Activated CD8-positive, alpha-beta memory T cell treated with anti-CD3 and anti-CD28 coated beads for 4 hours (primary cell): ENCODE measurements at regions not wholly inside any gene's neighbourhood (a gene's known extent, or its start where the extent isn't known, plus 50 kb on each side); places are given as distances from the start of the nearest gene placed in this dataset.
"Not testable (repeated sequence)": the region's sequence is repeated elsewhere in the genome, so short reads cannot be mapped to it uniquely, and the experiment has no call there.

Experiments
- DNase-seq, 2 donors: peaks; one replicate each; pipeline ENCODE4 v3.0.0-alpha.2; 2020; ENCODE audit warnings: low read depth in 2 of 2

DNA sequence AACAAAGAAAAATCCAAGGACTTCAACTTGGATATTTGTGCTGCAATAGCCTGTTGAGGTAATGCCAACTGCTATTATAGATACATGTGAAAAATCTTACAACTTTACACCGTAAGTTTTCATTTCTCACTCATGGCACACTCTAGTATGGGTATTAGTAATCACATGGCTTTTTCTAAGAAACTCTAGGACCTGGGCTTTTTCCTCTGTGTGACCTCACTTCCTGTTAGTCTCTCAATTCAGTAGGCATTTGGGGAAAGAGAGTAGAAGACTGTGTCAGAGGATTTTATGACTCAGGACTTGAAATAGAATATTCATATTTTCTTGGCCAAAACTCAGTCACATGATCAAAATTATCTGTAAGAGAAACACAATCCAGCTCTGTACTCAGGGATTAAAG, 1049.9 kb downstream of the REEP3 start:
- DNase-seq = no peak

DNA sequence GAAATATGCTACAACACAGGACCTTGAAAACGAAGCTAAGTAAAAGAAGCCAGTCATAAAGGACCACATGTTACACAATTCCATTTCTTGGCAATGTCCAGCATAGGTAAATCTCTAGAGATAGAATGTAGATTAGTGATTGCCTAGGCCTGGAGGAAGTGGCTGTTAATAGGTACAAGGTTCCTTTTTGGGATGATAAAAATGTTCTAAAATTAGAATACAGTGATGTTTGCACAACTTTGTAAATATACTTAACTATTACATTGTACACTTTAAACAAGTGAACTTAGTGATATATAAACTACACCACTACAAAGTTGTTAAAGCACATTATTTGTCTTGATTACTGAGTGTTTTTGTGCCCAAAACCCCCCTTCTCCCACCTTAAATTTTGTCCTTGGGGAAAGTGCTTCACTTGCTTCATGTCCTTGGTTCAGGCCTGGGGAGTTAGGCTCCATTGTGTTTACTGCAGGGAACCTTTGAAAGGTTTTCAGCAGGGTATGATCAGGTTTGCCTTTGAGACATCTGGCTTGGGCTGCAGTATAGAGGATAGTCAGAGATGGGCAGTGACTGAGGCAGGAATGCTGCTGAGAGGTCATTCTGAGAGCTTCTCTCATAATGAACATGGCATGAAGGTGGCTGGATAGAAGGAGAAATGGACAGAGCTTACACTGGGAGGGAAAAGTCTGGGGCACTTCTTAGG, 1052.6 kb downstream of the REEP3 start:
- DNase-seq = no peak

DNA sequence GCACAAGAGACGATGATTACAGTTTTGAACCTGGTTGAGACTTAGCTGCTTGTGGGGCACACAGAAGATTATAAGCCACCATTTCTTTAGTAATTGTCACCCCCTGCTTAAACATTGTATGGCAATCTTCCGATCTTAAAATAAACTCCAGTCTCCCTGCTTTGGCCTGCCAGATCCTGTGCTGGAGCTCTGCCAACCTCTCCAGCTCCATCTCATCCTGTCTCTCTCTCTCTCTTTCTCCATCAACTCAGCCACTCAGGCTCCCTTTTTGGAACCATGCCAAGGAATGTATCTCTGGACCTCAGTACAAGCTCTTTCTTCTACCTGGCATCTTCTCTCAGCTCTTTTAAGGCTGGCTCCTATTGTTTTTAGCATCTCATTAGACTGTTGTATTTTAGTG, 1053.2 kb downstream of the REEP3 start:
- DNase-seq = no peak

DNA sequence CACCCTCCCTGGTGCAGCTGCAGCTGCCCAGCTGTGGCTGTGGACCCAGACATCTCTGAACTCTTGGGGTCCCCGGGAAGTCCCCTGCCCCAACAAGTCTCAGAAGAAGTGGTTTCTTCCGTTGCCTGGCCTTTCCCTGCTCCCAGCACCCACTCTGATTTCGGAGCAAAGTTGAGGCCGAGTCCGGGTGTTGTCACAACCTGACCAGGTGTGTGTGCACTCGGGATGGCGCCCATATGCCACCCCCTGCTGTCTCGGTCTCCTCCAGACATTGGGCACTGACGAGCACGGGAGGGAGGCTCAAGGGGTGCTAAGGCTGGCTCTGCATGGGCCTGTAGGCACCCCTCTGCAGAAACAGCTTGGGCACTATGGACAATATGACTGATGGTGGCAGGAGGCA, 1055.3 kb downstream of the REEP3 start:
- DNase-seq = no peak

DNA sequence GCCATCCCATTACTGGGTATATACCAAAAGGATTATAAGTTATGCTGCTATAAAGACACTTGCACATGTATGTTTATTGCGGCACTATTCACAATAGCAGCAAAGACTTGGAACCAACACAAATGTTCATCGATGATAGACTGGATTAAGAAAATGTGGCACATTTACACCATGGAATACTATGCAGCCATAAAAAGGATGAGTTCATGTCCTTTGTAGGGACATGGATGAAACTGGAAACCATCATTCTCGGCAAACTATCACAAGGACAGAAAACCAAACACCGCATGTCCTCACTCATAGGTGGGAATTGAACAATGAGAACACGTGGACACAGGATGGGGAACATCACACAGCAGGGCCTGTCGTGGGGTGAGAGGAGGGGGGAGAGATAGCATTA, 1057.6 kb downstream of the REEP3 start:
- DNase-seq = not testable (repeated sequence)

DNA sequence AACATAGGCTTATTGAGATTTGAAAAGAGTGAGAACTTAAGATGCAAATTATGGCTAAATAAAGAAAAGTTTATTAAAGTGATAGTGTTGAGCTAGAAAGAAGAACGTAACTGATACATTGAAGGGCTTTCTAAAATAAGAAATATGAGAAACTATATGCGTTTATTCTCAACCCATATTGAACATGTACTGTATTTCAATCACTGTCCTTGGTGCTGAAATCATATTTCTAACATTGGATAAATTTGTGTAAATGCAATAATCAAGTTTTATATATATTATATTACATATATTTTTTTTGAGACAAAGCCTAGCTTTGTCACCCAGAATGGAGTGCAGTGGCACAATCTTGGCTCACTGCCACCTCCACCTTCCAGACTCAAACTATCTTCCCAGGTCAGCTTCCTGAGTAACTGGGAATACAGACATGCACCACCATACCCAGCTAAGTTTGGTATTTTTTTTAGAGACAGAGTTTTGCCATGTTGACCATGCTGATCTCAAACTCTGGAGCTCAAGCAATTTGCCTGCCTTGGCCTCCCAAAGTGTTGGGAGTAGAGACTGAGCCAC, 1065.8 kb downstream of the REEP3 start:
- DNase-seq = no peak

DNA sequence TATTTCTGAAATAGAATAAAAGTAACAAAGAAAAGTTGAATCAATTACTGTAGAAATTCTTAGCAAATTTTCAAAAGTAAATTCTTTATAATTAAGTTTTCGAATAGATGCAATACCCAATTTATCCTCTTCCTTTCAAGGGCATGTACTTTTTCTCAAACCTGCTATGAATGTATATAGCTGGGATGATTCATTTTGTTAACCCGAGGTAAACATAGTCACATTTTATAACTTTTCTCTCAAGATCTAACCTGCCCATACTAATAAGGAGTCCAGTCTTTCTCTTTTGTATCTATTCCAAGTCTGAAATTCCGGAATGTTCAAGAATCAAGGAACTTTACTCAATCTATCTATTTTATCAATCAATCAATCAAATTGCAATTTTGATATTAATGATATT, 1072.9 kb downstream of the REEP3 start:
- DNase-seq = no peak

DNA sequence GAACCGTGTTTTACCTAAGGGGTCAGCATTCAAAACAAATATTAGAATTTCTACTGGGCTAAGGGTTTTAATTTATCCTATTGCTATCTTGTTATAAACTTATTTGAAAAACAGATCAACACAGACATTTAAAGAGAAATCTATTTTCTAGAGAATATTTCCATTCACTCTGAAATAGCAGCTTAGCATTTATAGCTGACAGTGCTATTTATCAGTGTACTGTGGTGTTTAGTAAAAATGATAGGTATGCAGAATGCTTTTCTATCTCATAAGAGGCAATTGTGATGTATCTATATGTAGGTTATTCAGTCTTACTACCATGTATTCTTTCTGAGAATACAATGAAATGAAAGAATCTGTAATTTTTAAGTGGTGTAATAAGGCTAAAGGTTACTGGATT, 1077.4 kb downstream of the REEP3 start:
- no peak for DNase-seq

DNA sequence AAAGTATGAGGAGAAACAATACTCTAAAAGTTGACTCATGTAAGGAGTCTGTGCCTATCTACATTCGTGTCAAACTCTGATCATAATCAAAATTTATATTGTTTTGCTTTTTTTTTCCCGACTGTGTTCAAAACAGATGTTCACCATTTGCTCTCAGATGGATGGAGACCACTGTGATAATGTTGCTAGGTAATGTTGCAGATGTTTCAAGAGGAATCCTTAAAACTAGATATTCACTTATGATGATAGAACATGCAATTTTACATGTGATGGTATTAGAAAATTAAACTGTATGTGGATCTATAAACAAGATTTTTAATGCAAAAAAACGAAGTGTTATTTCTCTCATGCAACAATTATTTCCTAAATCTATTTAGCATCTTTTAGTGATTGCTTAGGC, 1080.1 kb downstream of the REEP3 start:
- DNase-seq = no peak

DNA sequence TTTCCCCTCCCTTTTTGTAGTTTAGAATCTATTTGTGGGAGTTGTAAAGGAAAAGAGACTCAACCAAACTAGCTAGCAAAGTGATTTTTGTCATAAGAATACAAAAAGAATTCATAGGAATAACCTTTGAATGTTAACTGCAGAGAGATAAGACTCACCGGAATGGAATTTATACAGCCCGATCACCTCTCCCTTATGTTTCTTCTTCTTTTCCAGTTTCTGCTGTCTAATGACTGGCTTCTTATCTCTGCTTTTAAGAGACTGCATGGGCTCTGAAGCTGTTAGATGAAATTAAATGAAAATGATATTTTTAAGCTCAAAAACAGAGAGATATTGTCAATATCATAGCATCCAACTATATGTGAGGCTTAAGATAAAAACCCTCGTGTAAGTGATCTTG, 1095.9 kb downstream of the REEP3 start:
- no peak for DNase-seq

DNA sequence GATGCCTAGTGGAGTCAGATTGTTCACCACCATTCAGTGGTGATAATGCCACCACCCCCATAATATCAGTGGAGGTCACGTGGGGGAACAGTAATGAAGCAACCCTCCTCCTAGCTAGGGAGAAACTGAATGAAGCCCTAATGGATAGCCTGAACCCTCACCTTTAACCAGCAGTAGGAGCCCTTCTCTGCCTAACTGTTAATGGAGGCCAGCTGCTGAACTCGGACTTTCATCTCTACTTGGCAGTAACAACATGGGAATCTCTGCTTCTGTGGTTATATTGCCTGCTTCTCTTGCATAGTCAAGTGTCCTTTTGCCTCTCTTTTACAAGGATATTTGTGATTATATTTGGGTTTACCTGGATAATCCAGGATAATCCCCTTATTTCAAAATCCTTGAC, 1097.9 kb downstream of the REEP3 start:
- DNase-seq = no peak

DNA sequence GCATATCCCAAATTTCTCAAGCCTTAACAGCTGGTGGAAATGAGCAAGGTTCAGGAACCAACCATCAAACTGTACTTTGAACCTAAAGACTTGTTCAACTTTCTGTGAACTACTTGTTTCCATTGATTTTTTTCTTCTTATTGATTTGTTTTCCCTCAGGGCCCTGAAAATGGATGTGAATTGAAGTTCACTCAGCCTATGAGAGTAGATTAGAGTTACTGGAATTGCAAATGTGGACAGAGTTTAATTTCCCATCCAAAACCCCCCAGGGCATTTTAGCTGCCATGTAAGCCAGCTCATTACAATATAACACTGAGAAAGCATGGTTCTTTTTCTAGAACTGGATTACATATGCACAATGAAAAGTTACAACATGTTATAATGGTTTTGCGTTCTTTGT, 1105.7 kb downstream of the REEP3 start:
- DNase-seq = no peak

DNA sequence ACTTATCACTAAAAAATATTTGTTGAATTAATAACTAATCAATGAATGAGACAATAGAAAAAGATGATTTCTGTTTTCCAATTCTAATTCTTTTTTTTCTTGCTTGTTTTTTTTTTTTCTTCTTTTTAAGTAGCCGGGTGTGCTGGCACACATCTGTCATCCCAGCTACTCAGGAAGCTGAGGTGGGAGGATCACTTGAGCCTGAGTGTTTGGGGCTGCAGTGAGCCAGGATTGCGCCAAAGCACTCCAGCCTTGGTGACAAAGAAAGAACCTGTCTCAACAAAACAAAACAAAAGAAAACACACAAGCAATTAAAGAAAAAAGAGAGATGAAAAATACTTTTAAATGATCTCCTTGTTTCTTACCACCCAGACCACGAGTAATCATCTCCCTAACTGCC, 1109.3 kb downstream of the REEP3 start:
- DNase-seq = no peak

DNA sequence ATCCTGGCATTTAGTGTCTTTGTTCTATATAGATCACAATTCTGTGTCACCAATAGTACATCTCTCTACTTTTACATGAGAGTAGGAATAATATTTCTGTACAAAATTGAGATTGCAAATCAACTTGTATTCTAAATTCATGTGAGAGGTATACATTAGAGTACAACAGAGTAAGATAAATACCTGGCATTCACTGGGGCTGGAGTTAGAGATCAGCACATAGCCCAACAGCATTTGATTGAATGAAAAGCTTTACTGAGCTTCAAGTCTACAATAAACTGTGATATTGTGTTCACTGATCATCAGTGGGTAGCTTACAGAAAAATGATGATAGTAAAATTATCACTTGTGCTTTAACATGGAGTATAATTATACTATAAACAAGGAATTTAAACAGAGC, 1114.7 kb downstream of the REEP3 start:
- no peak for DNase-seq

DNA sequence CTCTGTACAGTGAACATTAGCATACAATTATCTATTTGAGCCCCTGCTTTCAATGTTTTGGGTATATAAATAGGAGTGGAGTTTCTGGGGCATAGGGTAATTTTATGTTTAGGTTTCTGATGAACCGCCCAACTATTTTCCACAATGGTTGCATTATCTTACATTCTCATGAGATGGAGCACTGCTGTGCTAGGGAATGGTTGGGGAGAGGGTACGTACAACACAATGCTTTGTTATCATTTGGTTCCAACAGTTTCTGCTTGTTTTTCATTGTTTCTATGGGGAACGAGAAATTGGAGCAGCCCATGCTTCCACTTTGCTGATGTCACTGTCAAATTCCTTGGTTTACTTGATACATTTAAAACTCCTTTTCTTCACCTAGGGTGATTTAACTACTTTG, 1115.3 kb downstream of the REEP3 start:
- no peak for DNase-seq

DNA sequence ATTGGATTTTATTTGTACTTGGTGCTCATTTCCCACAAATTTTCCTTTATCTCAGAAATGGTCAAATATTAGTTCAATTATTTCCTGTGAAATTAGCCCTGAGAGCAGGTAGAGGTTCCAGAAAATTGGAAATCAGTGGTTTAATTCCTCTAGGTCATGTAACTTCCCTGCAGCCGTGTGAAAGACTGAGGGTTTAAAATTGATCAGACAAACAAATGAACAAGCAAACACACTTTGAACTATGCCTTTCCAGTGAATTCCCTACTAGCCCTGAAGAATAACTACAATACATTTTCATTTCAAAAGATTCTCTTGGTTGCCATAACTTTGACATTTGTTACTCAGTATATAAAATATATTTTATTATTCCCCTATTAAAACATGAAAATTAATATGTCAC, 1116.7 kb downstream of the REEP3 start:
- no peak for DNase-seq

DNA sequence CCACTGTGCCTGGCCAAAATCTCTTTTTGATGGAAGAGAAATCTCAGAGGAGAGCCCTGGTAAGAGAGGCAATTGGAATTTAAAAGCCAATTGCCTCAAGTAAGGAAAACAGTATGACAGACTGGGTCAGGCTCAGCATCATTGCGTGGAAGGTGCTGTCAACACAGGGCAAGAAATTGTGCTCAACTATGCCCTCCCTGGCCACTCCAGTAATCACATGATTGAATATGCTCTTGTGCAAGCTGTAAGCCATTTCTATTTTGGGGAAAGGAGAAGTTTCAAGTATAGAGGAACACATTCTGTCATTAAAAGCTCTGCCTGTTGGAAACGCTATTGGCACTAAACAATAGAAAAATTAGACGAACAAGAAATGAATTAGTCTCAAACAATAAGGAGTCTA, 1127.7 kb downstream of the REEP3 start:
- no peak for DNase-seq

DNA sequence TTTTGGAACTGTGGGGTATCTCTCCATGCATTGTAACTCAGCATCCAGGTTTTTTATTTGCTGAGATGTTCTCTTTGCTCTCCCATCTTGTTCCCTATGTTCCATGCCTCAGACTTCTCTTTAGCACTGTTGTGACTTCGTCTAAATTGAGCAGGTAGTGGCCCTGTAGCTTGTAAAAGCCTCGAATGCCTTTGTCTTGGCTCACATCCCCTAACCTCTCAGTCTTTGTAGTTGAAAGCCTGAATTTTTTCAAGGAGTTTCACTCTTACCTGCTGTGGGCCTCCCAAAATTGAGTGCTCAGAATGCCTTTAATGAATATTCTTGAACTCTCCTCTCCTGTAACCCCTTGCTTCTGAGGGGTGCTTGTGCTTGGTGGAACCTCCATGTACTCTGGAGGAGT, 1137.3 kb downstream of the REEP3 start:
- DNase-seq = no peak

DNA sequence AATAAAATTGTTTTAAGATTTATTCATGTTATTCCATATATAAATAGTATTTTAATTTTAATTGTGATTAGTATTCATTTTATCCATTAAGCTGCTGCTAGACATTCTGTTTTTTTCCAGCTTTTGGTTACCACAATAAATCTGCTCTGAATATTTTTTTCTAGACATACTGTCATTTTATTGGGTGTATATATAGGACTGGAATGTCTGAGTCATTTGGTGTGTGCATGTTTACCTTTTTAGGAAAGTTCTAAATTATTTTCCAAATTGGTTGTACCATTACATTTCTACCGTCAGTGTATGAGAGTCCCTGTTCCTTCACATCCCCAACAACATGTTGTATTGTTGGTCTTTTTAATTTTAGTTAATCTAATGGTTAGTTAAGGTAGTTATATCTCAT, 1138.1 kb downstream of the REEP3 start:
- no peak for DNase-seq

DNA sequence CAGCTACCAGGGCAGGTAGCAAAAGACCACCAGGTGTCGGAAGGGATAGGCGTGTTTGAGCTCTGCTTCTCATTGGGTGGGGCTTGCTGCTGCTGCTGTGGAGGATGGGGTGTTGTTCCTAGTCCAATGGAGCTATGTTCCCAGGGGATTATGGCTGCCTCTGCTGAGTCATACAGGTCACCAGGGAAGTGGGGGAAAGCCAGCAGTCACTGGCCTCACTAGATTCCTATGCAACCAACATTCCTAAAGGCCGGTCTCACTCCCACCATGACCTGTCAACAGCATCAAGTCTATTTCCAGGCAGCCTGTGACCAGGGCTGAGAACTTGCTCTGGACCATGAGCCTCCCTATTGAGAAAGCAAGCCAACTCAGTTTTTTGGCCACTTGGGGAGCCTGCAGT, 1160.8 kb downstream of the REEP3 start:
- no peak for DNase-seq

DNA sequence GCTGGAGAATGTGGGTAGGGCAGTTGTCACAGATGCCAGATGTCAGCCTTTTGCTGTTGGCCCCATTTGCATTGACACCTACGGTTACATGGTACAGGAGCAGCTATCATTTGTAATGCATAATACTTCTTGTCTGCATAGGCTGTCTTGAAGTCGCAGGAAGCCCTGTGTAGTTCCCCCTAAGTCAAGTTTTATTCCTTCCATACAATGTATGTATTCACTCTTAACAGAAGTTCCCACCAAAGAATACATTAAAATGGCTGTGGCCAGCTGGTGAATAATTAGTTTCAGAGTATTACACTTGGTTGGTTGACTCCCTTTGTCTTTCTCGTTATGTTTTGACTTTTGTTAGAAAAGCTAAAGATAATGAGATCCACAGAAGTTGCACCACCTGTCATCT, 1169.0 kb downstream of the REEP3 start:
- DNase-seq = no peak

DNA sequence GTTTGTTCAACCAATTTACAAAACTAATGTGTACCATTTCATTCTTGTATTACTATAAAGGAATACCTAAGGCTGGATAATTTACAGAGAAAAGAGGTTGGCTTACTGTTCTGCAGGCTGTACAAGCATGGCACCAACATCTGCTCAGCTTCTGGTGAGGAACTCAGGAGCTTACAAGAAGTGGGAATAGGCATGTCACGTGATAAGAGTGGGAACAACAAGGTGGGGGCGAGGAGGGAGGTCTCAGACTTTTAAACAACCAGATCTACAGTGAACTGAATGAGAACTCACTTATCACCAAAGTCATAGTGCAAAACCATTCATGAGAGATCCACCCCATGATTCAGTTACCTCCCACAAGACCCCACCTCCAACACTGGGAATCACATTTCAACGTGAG, 1178.0 kb downstream of the REEP3 start:
- DNase-seq = no peak

DNA sequence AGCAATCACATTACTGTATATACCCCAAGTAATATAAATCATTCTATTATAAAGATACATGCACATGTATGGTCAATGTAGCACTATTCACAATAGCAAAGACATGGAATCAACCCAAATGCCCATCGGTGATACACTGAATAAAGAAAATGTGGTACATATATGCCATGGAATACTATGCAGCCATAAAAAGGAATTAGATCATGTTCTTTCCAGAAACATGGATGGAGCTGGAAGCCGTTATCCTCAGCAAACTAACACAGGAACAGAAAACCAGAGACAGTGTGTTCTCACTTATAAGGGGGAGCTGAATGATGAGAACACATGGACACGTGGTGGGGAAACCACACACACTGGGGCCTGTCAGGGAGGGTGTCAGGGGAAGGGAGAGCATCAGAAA, 1180.9 kb downstream of the REEP3 start:
- not testable (repeated sequence) for DNase-seq
